GM23248 (cell line): ENCODE measurements at regions not wholly inside any gene's neighbourhood (a gene's known extent, or its start where the extent isn't known, plus 50 kb on each side); places are given as distances from the start of the nearest gene placed in this dataset. TPM values are rescaled to one million over a fixed set of nuclear protein-coding genes. Genes with fewer than 3 reads are reported as not detected.

Experiments used
- DNase-seq: peaks from one replicate; pipeline ENCODE4 v3.0.0-alpha.2; 2015
- H2AFZ ChIP-seq: fragments of 200-600 bp; sonication (generic); 2 replicates; pipeline ENCODE4 v1.6.1; 2016; ENCODE audit warnings: antibody characterized with exemption
- H3F3A ChIP-seq: fragments of 200-600 bp; sonication (generic); 2 replicates; pipeline ENCODE4 v1.6.1; 2016; ENCODE audit warnings: mild to moderate bottlenecking, antibody characterized with exemption, mixed run types; ENCODE audit not compliant: insufficient read depth
- H3K27ac ChIP-seq: fragments of 200-600 bp; sonication (generic); 2 replicates; pipeline ENCODE4 v1.5.1; 2016; ENCODE audit warnings: mild to moderate bottlenecking
- H3K27me3 ChIP-seq: fragments of 200-600 bp; sonication (generic); replicated peaks from 2 replicates; pipeline ENCODE4 v1.6.1; 2016; ENCODE audit warnings: mild to moderate bottlenecking; ENCODE audit not compliant: insufficient read depth
- H3K36me3 ChIP-seq: fragments of 200-600 bp; sonication (generic); 2 replicates; pipeline ENCODE4 v1.6.1; 2016; ENCODE audit warnings: low read depth, mild to moderate bottlenecking
- H3K4me1 ChIP-seq: fragments of 200-600 bp; sonication (generic); 2 replicates; pipeline ENCODE4 v1.6.1; 2016; ENCODE audit warnings: mild to moderate bottlenecking; ENCODE audit not compliant: insufficient read depth
- H3K4me2 ChIP-seq: fragments of 200-600 bp; sonication (generic); one replicate; pipeline ENCODE4 v1.6.1; 2016; ENCODE audit warnings: mild to moderate bottlenecking; ENCODE audit not compliant: unreplicated experiment
- H3K4me3 ChIP-seq: fragments of 200-600 bp; sonication (generic); 2 replicates; pipeline ENCODE4 v1.5.1; 2016; ENCODE audit warnings: mild to moderate bottlenecking
- H3K79me2 ChIP-seq: fragments of 200-600 bp; sonication (generic); 2 replicates; pipeline ENCODE4 v1.6.1; 2016; ENCODE audit warnings: mild to moderate bottlenecking; ENCODE audit not compliant: insufficient read depth
- H3K9ac ChIP-seq: fragments of 200-600 bp; sonication (generic); 2 replicates; pipeline ENCODE4 v1.6.1; 2016; ENCODE audit warnings: mild to moderate bottlenecking
- H3K9me2 ChIP-seq: fragments of 200-600 bp; sonication (generic); 2 replicates; pipeline ENCODE4 v1.6.1; 2016; ENCODE audit warnings: mixed run types, mild to moderate bottlenecking, moderate library complexity; ENCODE audit not compliant: insufficient read depth
- H3K9me3 ChIP-seq: fragments of 200-600 bp; sonication (generic); one replicate; pipeline ENCODE4 v1.6.1; 2017; ENCODE audit warnings: low read depth
- H4K20me1 ChIP-seq: fragments of 200-600 bp; sonication (generic); 2 replicates; pipeline ENCODE4 v1.6.0; 2016; ENCODE audit not compliant: insufficient read depth
- EZH2 ChIP-seq: fragments of 200-600 bp; sonication (generic); IDR thresholded peaks from 2 replicates; pipeline ENCODE4 v1.6.1; 2018; ENCODE audit warnings: antibody characterized with exemption, mild to moderate bottlenecking; ENCODE audit not compliant: insufficient read depth, poor library complexity, severe bottlenecking
- EZH2phosphoT487 ChIP-seq: fragments of 200-600 bp; sonication (generic); IDR thresholded peaks from 2 replicates; pipeline ENCODE4 v1.6.1; 2018; ENCODE audit warnings: antibody characterized with exemption, moderate library complexity, mild to moderate bottlenecking, low read depth; ENCODE audit not compliant: insufficient read depth
- WGBS, 2 experiments: methylation state at CpG; one replicate each; pipeline ENCODE4 v1.1.6; 2015 to 2017; ENCODE audit warnings: low lambda C conversion rate in 2 of 2, low coverage in 1 of 2; ENCODE audit errors: missing lambda C conversion rate in 2 of 2; 5-methylcytosine and 5-hydroxymethylcytosine counted together
- in situ Hi-C: fragments of 300-500 bp; cut with MboI; formaldehyde crosslinking; loops from 2 replicates; pipeline ENCODE4 v1.15.0; 2020
- microRNA counts: library from miRNA; unstranded; fragments of <30 nt; microRNA quantifications from one replicate; lab custom pipeline; 2016
- microRNA-seq: library from miRNA; unstranded; fragments of <30 nt; microRNA quantifications from one replicate; pipeline ENCODE4, GENCODE V29; 2016; ENCODE audit warnings: borderline number of aligned reads
- small RNA-seq: library from RNA; depleted of rRNA; stranded (forward); fragments of <200 nt; gene quantifications from one replicate; pipeline ENCODE3, GENCODE V24; 2014; ENCODE audit warnings: low read depth, low replicate concordance

- Histone ChIP-seq H3K9me2 (no peaks in the 10 kb centered on the region), H2AFZ (no peak overlapping the region), H3K27ac (no peak overlapping the region), H3K4me3 (no peak overlapping the region), H3K9me3 (peaks cover 3% of the 10 kb centered on the region), H3K9ac (no peak overlapping the region), H3F3A (no peaks in the 10 kb centered on the region), H3K27me3 (no peaks in the 10 kb centered on the region), H4K20me1 (no peaks in the 10 kb centered on the region), H3K4me1 (no peaks in the 10 kb centered on the region), H3K4me2 (no peak overlapping the region), H3K36me3 (no peaks in the 10 kb centered on the region), H3K79me2 (no peaks in the 10 kb centered on the region)
- in situ Hi-C loops: no loop called here
- no peak for DNase-seq
- 2 to 3% methylated on average over 2 of the region's 2 CpGs for WGBS, 2 experiments
- TF ChIP-seq EZH2 (no peak), EZH2phosphoT487 (no peak)
Measured at GRCh38 chr13:61470786-61471185, 55.1 kb upstream of the PCDH20 start.

- H3K9ac ChIP-seq: no peak overlapping the region
- H3K27ac ChIP-seq: no peak overlapping the region
- no peaks in the 10 kb centered on the region for H3K36me3 ChIP-seq
- WGBS, 2 experiments: 20 to 28% methylated on average over 3 of the region's 3 CpGs
- H3K4me1 ChIP-seq: no peaks in the 10 kb centered on the region
- no peaks in the 10 kb centered on the region for H3F3A ChIP-seq
- no peaks in the 10 kb centered on the region for H3K27me3 ChIP-seq
- no peaks in the 10 kb centered on the region for H3K9me3 ChIP-seq
- H3K4me2 ChIP-seq: no peak overlapping the region
- in situ Hi-C loops: no loop called here
- no peaks in the 10 kb centered on the region for H4K20me1 ChIP-seq
- no peak overlapping the region for H2AFZ ChIP-seq
- no peaks in the 10 kb centered on the region for H3K9me2 ChIP-seq
- H3K4me3 ChIP-seq: no peak overlapping the region
- DNase-seq: no peak
- H3K79me2 ChIP-seq: no peaks in the 10 kb centered on the region
- no peak for TF ChIP-seq EZH2
- TF ChIP-seq EZH2phosphoT487: no peak
Measured at GRCh38 chr13:61466280-61466679, 50.6 kb upstream of the PCDH20 start.

MicroRNAs encoded in the stretch of these regions (microRNA counts, 767-probe panel; counts per million panel counts)
- 447 counts per million, percentile 86 among the panel's probes with 10 or more counts for microRNA hsa-miR-548x-3p (lab: Ali Mortazavi, UCI)

Small RNAs in the stretch of these regions (microRNA-seq; reads per million reads assigned to microRNA genes)
- gene MIR4704 (not detected), gene MIR548X2 (not detected)

Small RNAs in the stretch of these regions (small RNA-seq; reads per million reads assigned to genes)
- gene AL353765.1 (not detected), gene AL356102.1 (not detected), gene MIR4704 (not detected), gene MIR548X2 (not detected), gene RNU6-81P (not detected)
